NCI-H460 (cell line): ENCODE measurements at regions not wholly inside any gene's neighbourhood (a gene's known extent, or its start where the extent isn't known, plus 50 kb on each side); places are given as distances from the start of the nearest gene placed in this dataset.

Experiments
- DNase-seq: peaks from one replicate; pipeline ENCODE4 v3.0.0-alpha.2; 2016; ENCODE audit warnings: low read depth; ENCODE audit errors: extremely low read depth

DNA sequence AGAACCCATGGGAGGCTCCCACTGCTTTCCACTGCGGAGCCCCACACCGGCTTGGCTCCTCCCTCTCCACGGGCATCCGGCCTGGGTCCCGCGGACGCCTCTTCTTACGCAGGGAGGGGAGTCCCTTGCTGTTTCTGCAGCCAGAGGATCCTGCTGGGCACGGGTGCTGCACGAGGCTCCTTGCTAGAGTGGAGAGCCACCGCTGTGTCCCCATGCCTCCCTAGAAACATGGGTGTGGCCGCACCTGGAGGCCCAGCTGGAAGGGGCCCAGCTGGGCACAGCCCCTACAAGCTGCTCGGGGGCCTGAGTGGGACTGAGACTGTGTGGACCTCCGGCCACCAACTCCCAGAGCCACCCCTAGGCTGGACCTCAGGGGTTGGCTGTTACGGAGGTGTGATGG, 67.7 kb upstream of the GPC1 start:
- DNase-seq: no peak

DNA sequence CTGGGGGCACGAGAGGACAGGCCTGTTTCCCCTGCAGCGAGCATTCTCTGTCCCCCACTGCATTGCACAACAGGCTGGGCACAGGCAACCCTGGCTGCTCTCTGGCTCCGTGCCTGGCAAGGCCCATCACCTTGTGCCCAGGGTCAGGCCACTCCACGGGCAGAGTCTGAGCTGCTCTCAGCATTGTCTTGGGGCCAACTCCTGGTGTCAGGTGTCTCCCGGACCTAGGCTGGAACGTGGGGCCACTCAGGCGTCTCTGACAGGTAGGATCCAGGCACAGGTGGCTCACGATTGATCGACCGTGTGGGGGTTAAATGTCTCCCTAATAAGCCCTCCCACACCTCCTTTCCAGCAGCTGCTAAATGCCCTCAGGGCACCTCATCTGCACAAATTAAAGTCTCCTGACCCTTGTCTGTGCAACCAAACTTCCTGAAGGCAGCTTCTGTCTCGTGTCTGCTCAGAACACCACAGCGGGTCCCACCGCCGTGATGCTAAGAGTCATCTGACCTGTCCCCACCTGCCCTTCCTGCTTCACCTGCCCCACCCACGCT, 66.6 kb upstream of the GPC1 start:
- DNase-seq: no peak

DNA sequence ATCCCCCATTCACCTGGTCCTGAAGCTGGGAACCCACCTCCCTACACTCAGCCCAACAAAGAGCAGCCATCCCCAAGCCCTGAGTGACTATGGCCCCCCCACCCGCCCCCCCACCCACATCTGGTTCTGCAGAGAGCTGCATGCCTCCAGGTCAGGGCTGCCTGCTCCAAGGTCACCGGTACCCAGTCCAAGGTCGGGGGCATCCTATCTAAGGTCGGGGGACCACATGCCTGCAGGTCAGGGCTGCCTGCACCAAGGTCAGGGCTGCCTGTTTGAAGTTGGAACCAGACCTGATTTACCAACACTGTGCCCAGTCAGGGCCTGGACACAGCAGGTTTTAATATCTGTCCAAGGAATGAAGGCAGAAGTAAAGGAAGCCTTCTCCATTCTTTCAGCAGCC, 66.1 kb upstream of the GPC1 start:
- DNase-seq: no peak

DNA sequence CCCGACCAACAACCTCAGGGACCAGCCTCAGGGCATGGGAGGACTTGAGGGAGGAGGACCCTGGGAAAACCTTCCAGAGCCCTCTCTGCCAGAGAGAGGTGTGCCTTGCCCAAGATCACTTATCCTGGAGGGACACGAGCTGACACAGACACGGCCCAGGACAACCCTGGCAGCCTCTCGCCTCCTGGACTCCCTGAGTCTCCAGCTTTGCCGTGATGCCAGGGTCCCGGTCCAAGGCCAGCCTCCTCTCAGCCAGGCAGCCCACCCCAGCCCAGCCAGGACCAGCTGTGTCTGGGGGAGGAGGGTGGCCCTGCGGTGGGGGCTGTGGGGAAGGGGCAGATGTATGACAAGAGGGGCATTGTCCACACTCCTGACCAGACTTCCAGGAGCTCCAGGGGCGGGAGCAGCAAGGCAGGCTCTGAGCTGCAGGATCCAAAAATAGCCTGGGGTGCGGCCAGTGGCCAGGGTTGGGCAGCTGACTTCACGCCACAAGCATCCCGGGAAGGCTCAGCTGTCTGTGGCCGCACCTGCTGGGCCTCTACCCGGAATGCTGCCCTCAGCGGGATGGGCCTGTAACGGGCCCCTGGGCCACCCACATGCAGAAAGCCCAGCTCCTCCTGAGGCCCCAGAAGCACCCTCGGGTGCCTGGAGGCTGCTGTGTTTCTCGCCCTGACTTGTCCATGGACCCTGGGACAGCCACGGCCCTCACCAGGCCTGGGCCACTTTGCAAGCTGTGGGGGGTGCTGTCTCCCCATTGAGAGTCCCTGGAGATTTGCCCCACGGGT, 65.5 kb upstream of the GPC1 start:
- DNase-seq: peak; percentile 78

DNA sequence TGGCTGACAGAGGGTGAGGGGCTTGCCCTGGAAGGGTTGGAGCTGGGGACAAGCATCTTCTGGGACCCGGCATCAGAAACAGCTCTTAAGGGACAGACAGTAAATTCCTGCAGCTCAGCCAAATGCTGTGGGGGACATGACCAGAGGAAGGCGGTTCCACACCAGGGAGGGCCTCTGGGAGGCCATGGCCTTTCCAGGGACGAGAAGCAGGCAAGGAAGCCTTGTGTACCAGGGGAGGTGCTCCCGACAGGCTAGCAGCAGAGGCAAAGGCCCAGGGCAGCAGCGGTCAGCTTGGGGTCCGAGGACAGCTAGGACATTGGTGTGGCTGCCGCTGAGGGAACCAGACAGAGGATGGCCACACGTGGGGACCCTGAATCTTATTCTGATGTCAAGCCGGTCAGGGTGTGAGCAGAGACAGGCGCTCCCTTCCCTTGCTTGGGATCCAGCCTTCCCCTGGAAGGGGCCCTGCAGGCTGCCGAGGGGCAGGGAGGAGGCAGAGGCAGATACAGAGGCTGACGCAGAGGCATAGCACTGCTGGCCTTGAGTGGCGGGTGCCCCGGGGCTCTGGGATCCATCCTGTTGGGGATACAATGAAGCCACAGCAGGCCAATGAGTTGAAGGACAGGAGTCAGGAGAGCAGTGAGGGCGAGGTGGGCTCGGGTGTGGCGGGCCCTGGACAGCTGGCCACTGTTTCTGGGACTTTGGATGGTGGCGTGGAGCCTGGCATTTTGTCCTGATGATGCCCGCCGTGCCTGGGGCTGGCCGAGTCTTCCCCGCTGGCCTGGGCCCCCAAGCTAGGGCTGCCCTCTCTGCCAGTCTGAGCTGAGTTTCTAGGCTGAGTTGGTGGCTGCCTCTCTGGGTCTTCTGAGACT, 64.1 kb upstream of the GPC1 start:
- no peak for DNase-seq

DNA sequence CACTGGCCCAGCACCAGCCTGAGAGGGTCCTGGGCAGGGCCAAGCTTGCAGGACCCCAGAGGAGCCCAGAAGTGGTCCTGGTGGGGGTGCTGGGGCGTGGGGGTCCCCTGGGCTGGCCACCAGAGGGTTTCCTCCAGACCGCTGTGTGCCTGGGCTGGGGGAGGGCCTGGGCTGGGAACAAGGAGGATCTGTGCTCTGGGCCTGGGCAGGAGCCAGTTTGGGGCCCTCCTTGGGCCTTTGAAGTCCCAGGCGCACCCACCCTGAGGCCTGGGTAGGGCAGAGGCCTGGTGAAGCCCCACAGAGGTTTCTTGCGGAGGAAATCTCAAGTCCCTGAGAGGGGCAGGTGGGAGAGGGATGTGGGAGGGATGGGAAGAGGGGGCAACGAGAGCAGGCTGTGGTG, 63.4 kb upstream of the GPC1 start:
- DNase-seq: no peak

DNA sequence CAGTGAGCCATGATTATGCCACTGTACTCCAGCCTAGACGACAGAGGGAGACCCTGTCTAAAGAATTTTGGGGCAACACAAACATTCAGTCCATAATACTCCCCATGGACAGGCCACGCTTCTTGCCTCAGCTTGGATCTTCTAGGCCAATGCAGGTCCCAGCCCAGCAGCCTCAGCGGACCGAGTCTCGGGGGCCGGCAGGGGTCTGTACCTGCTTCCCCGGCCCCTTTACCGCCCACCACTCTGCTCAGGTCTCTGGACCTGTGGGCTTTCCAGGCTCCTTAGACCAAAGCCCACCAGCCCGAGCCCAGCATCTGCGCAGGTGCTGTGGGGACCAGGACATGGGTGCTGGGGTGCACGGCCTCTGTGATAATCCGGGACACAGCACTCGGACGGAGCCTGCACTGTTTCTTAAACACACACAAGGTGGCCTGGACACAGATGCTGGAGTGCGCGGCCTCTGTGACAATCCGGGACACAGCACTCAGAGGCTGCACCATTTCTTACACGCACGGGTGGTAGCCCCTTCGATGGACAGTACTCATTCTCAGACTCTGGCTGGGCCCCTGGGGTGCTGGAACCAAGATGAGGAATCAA, 62.1 kb upstream of the GPC1 start:
- DNase-seq: no peak

DNA sequence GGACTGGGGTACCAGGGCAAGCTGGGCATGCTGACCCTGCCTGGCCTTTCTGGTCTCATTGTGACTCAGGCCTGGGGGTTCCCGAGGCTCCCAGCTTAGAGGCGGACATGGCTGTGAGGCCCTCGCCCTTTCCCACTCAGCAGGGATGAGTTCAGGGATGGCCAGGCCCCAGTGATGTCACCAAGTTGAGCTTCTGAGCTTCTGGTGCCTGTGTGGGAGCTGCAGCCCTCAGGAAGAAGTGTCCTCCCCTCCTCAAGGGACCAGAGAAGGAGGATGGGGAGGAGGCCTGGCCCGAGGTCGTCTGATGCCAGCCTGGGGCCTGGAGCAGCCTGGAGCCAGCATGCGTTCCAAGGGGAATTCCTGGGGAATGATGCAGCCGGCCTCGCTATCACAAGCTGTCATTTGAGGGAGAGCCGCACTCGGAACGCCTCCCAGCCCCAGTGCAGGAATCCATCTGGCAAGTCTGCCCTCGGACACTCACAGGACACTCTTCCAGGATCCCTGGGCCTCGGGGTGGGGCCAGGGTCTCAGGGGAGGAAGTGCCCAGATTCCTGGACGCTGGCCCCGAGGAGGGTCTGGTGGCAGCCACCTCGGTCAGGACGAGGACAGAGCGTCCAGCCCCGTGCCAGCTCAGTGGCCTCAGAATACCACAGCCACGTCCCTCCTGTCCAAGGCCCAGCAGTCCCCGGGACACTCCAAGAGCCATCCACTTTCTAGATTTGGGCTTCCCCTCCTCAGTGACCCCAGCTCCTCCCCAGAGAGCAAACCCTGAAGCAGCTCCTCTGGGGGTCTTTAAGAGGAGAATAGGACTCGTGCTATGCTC, 61.2 kb upstream of the GPC1 start:
- peak; percentile 61 for DNase-seq

DNA sequence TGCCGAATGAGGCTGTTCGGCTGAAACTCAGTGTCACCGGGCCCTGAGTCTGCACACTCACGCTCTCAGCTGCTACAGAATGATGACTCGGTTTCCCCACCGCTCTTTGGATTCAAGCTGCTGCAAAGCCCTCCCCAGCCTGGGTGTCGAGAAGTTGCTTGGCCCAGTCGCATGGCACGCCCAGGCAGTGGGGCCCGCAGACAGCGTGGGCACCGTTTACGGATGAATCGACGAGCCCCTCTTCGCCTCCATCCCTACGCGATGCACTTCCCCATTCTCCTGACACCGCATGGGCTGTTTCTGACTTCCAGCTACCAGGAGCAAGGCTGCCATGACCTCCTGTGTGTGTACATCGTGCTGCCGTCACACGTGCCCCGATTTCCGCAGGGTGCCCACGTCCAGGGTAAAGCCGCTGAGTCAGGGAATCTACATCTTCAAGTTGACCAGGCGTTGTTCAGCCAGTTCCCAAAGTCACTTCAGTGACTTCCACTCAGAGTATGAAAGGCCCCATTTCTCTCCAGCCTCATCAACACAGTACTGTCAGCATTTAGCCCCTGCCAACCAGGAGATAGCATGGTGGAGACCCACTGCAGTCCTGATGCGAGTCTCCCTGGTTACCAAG, 60.3 kb upstream of the GPC1 start:
- DNase-seq: no peak

DNA sequence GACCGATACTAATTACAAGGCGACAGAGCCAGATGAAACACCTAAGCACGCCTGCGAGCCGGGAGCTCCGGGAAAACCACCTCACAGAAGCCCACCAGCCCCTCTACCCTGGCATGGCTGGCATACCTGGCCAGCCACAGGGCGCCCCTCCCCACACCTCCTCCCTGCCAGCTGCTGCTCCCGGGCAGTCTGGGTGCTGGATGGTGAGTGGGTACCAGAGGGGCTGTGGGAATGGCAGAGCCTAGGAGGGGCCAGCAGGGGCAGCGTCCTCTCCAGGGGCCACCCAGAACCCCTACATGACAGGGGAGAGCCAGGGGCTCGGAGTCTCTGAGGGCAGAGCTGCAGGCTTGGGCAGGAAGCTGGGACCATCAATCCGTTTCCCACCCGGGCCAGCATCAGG, 58.7 kb upstream of the GPC1 start:
- no peak for DNase-seq

DNA sequence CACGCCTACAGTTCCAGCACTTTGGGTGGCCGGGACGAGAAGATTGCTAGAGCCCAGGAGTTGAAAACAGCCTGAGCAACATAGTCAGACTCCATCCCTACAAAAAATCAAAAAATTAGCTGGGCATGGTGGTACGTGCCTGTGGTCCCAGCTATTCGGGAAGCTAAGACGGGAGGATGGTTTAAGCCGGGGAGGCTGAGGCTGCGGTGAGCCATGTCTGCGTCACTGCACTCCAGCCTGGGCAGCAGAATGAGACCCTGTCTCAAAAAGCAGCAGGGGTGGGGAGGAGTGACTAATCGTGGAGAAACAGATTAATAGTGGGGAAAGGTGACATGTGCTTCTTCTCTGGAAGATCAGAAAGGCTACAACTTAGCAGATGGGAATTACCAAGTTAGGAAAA, 58.1 kb upstream of the GPC1 start:
- DNase-seq: no peak

DNA sequence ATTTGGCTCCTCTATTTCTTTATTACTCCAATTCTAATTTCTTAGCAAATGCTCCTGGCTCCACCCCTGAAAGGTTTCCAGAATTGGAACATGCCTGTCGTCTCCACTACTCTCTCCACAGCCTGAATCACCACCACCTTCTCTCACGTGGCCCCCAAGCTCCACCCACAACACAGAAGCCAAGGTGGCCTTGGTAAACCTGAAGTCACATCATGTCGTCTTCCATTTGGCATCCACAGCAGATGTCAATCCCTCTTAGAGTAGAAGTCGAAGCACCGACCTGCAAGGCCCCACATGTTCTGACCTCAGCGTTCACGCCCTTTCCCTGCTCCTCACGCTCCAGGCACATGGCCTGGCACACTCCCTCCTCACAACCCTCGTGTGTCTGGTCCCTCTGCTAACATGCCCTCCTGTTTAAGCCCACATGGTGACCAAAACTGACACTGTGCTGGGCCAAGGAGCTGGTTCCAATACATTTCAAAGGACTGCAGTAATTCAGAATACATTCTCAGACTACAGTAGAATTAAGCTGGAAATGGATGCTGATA, 56.3 kb upstream of the GPC1 start:
- DNase-seq: no peak

DNA sequence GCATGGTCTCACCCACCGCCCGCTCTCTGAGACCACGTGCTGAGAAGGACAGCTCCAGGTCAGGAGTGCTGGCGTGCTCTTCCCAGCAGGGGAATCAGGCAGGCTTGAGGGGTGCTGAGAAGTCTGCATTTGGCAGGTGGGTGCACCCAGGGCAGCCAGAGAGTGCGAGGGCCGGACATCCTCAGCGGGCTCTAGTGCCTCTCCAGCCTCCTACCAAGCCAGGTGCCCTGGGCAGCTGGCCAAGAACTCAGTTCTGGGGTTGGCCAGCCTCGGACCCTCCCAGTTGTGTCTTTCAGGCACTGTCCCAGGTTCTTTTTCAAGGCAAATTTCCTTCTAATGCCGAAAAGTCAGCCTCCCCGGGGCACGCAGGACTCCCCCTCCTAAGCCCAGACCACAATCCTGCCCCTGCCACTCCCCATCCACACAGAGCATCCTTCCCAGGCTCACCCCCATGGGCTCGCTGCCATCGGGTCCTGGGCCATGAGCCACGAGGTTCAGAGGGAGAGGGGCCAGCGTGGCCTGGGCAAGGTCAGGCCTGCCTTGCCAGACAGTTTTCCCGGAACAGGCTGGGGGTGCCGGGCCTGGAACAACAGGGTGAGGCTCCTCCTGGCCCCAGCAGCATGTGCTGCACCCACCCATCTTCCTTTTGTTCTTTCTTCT, 52.2 kb upstream of the GPC1 start:
- DNase-seq: no peak

DNA sequence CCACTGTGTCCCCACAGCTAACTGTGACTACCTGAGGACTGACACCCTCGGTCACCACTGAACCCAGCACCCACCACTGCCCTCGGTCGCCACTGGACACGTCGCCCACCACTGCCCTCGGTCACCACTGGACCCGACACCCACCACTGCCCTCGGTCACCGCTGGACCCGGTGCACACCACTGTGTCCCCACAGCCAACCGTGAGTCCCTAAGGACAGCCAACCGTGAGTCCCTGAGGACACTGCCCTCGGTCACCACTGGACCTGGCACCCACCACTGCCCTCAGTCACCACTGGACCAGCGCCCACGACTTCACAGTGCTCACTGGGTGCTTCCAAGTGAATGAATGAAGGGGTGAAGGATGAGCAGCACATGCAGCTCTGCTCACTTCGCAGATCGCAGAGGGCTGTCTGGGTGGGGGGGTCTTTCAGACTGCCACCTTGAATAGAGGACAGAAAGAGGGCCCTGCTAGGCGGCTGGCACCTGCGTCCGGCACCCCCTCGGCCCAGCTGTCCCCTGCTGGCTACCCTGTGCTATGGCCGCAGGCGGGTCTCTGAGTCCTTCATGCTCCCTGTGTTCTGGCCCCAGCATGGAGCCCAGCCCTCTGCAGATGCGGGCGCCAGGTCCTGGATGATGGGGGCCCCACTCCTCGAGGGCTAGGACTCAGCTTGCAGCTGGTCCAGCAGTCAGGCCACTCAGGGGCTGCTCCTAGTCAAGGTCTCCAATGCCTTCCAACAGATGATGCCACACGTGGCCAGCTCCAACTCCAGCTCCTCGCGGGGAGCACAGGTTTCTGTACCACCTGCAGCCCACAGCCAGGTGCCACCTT, 51.4 kb upstream of the GPC1 start:
- no peak for DNase-seq

DNA sequence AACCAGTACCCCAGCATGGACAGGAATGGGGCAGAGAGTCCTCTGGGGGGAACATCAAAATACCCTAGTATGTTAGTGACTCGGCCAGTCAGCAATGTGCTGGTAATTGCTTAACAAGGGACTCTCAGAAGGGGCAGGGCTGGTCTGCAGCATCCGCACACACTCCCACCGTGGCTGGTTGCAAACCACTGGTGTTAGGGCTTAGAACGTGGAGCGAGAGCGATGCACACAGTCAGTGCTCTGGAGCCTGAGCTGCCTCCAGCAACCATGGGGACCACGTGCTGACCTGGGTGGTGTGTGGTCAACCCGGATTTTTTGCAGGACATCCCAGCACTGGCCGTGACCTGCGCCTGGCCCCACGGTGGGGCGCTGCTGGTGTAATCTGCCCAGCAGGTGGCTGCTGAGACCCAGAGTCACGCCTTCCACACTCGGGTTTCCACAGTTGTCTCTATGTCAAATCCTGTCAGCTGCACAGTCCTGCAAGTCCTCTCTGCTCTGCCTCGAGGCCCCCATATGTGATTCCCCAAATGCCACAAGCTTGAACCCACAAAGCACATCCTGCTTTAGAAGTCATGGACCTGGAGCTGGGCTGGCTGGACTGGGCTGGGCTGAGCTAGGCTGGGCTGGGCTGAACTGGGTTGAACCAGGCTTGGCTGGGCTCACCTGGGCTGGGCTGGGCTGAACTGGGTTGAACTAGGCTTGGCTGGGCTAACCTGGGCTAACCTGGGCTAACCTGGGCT, 50.6 kb upstream of the GPC1 start:
- DNase-seq: no peak

DNA sequence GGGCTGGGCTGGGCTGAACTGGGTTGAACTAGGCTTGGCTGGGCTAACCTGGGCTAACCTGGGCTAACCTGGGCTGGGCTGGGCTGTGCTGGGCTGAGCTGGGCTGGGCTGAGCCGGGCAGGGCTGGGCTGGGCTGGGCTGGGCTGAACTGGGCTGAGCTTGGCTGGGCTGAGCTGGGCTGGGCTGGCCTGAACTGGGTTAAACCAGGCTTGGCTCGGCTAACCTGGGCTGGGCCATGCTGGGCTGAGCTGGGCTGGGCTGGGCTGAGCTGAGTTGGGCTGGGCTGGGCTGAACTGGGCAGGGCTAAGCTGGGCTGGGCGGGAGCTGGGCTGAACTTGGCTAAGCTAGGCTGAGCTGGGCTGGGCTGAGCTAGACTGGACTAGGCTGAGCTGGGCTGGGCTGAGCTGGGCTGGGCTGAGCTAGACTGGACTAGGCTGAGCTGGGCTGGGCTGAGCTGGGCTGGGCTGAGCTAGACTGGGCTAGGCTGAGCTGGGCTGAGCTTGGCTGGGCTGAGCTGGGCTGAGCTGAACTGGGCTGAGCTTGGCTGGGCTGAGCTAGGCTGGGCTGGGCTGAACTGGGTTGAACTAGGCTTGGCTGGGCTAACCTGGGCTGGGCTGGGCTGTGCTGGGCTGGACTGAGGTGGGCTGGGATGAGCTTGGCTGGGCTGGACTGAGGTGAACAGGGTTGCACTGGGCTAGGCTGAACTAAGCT, 49.9 kb upstream of the GPC1 start:
- peak; percentile 19 for DNase-seq
